ENCODE measurements at regions not wholly inside any gene's neighbourhood (a gene's known extent, or its start where the extent isn't known, plus 50 kb on each side); places are given as distances from the start of the nearest gene placed in this dataset.

DNA sequence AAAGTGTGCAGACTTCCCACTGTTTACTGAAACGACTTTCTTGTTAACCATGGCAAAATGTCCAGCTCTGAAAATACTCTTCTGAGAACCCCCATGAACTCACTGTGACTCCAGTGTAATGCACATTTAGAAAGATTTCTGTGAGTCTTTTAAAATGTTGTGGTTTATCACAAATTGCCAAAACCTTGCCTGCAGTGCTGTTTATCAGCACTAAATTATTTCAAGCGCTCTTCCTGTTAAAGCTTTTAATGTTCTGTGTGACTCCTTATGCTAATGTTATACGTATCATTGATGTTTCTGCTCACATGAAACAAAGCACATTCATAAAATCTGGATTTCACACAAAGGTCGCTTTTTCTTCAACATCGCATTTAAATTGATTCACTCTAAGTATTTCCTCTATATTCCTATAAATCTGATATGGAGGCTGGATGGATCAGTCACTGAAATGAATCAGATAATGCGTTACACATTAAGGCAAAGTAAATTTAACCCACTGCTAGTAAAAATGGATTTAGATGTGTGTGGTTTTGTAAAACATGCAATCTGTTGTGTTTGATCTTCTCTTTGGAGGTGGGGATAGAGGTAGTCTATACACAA is 521.2 kb downstream of the NYAP2 start:
- H3K36me3 ChIP-seq, result no peaks in the 10 kb centered on the region
- TF ChIP-seq, protein P1, sequence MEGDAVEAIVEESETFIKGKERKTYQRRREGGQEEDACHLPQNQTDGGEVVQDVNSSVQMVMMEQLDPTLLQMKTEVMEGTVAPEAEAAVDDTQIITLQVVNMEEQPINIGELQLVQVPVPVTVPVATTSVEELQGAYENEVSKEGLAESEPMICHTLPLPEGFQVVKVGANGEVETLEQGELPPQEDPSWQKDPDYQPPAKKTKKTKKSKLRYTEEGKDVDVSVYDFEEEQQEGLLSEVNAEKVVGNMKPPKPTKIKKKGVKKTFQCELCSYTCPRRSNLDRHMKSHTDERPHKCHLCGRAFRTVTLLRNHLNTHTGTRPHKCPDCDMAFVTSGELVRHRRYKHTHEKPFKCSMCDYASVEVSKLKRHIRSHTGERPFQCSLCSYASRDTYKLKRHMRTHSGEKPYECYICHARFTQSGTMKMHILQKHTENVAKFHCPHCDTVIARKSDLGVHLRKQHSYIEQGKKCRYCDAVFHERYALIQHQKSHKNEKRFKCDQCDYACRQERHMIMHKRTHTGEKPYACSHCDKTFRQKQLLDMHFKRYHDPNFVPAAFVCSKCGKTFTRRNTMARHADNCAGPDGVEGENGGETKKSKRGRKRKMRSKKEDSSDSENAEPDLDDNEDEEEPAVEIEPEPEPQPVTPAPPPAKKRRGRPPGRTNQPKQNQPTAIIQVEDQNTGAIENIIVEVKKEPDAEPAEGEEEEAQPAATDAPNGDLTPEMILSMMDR (IDR thresholded peaks at IDR 0.05; ENCODE audit: low read depth, low read length), result no peak
- no peak overlapping the region for H3K4me3 ChIP-seq (ENCODE audit: low read depth, low read length)
- H3K27me3 ChIP-seq (ENCODE audit: insufficient read depth, low read depth, severe bottlenecking), result no peaks in the 10 kb centered on the region
- H3K9me3 ChIP-seq (ENCODE audit: severe bottlenecking), result no peaks in the 10 kb centered on the region
- no peak for DNase-seq
- no peak overlapping the region for H3K27ac ChIP-seq

DNA sequence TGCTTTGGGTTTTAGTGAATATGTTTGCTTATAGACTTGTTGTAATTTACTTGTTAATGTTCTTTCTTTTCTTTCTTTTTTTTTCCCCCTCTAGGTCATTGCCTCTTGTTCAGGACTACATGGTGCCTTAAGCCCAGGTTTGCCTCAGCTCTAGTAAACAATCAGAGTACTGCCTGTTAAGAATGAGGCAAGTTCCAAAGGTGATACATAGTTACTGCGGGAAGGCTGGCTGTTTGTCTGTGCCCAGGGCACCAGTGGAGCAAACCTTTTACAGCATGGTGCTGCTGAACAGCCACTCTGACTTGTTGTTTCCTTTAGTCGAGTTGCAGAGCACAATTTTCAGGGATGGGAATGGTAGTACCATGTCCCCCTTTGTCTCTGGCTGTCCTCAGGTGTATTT is 517.2 kb downstream of the NYAP2 start:
- no peak for DNase-seq
- TF ChIP-seq, protein P1 (IDR thresholded peaks at IDR 0.05; ENCODE audit: low read depth, low read length), result no peak
- H3K27me3 ChIP-seq (ENCODE audit: insufficient read depth, low read depth, severe bottlenecking), result no peaks in the 10 kb centered on the region
- H3K4me3 ChIP-seq (ENCODE audit: low read depth, low read length), result no peak overlapping the region
- H3K36me3 ChIP-seq, result no peaks in the 10 kb centered on the region
- no peaks in the 10 kb centered on the region for H3K9me3 ChIP-seq (ENCODE audit: severe bottlenecking)
- H3K27ac ChIP-seq, result no peak overlapping the region

DNA sequence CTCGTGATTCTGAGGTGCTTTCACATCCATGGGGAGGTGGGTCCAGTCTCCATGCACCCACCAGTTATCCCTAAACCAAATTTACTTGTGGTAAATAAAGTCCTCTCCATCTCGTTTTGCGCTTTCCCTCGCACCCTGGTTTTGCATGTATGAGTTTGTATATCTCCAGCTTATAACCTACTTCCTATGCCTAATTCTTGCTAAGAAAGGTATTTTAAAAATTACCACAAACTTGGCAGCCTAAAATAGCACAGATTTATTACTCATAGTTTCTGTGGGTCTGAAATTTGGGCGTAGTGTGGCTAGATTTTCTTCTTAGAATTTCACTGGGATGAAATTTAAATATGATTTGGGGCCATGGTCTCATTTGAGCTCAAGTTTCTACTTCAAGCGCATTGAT is 511.5 kb downstream of the NYAP2 start:
- TF ChIP-seq, protein P1 (IDR thresholded peaks at IDR 0.05; ENCODE audit: low read depth, low read length), result no peak
- Histone ChIP-seq H3K36me3 (no peaks in the 10 kb centered on the region), H3K4me3 (ENCODE audit: low read depth, low read length) (no peak overlapping the region), H3K27me3 (ENCODE audit: insufficient read depth, low read depth, severe bottlenecking) (no peaks in the 10 kb centered on the region), H3K27ac (no peak overlapping the region), H3K9me3 (ENCODE audit: severe bottlenecking) (no peaks in the 10 kb centered on the region)
- no peak for DNase-seq

DNA sequence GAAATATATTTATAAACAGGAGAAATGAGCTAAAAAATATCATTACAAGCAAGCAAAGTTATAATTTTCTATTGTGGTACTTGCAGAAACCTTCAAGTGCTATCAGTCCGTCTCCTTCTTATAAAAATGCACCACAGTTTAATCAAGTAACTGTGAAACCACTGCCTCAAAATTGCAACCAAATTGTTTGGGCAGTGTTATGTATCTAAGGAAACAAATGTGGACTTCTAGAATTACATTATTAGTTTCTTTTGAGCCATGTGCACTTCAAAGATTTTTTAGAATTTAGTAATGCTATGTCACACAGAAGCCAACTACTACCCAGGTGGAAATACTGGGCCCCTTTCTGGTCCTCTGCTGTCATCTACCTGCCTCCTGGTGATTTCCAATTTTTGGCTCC is 495.6 kb downstream of the NYAP2 start:
- Histone ChIP-seq H3K9me3 (ENCODE audit: severe bottlenecking) (no peaks in the 10 kb centered on the region), H3K27ac (no peak overlapping the region), H3K27me3 (ENCODE audit: insufficient read depth, low read depth, severe bottlenecking) (no peaks in the 10 kb centered on the region), H3K4me3 (ENCODE audit: low read depth, low read length) (no peak overlapping the region), H3K36me3 (no peaks in the 10 kb centered on the region)
- TF ChIP-seq, protein P1 (IDR thresholded peaks at IDR 0.05; ENCODE audit: low read depth, low read length), result no peak
- DNase-seq, result no peak

DNA sequence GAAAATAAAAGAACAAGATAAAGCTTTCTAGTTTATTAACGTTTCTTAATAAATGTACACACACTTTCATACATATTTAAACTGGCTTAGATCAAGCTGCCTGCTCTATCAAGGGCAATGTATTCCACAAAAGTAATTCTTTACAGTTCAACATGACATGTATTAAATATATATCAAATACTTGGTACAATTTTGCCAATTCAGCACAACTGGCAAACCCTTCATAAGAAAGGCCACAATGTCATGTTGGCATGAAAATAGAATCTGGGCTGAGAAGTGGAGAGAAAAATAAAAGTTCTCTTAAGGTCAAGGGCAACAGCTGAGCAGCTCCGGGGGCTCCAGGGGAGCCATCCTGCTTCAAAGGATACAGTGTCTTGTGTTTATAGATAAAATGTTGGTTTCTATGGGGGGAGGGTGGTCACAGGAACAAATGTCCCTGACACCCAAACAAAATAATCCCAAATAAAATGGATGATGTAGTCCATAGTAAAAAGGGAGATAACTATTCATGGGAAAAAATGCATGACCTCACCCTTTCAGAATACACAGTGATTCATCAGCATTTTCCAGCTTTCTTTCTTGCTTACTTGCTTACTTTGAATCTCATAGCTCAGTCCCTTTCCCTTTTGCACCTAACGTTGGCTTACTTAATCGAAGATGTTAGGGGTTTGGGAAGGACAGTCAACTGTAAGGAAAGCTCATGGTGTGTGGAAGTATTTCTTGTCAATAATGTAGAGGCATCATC is 494.9 kb downstream of the NYAP2 start:
- TF ChIP-seq, protein P1 (IDR thresholded peaks at IDR 0.05; ENCODE audit: low read depth, low read length), result no peak
- Histone ChIP-seq H3K27ac (no peak overlapping the region), H3K27me3 (ENCODE audit: insufficient read depth, low read depth, severe bottlenecking) (no peaks in the 10 kb centered on the region), H3K9me3 (ENCODE audit: severe bottlenecking) (no peaks in the 10 kb centered on the region), H3K36me3 (no peaks in the 10 kb centered on the region), H3K4me3 (ENCODE audit: low read depth, low read length) (no peak overlapping the region)
- DNase-seq, result no peak

All from WERI-Rb-1 (cell line).